Body of pancreas (tissue), 4 donors: ENCODE measurements at regions not wholly inside any gene's neighbourhood (a gene's known extent, or its start where the extent isn't known, plus 50 kb on each side); places are given as distances from the start of the nearest gene placed in this dataset.

Source experiments
- ATAC-seq: fragments of 150-250 bp; one replicate; pipeline ENCODE4 v1.9.1; 2016
- DNase-seq, 4 donors: peaks; one replicate each; pipeline ENCODE4 v3.0.0-alpha.2; 2019
- H3K27ac ChIP-seq, 4 donors: fragments of 200-600 bp; sonication (generic); 1 replicate in 3 of 4; 2 replicates in 1 of 4; pipeline versions ENCODE4 v1.5.1 to v1.6.1; 2016 to 2019; ENCODE audit warnings: mild to moderate bottlenecking in 1 of 4, mixed read lengths in 1 of 4, moderate library complexity in 1 of 4
- H3K27me3 ChIP-seq, 2 donors: fragments of 200-600 bp; sonication (generic); one replicate each; pipeline ENCODE4 v1.6.0; 2016; ENCODE audit warnings: mild to moderate bottlenecking in 1 of 2
- H3K36me3 ChIP-seq, 2 donors: fragments of 200-600 bp; sonication (generic); replicated peaks in 1 of 2; 2 replicates each; pipeline ENCODE4 v1.5.1; 2016; ENCODE audit warnings: low read depth in 2 of 2; ENCODE audit not compliant: insufficient read depth in 1 of 2
- H3K4me1 ChIP-seq: fragments of 200-600 bp; sonication (generic); one replicate; pipeline ENCODE4 v1.6.0; 2016
- H3K4me3 ChIP-seq, 2 donors: fragments of 200-600 bp; sonication (generic); 1 replicate in 1 of 2; 2 replicates in 1 of 2; pipeline ENCODE4 v1.5.1; 2016 to 2019
- H3K9me3 ChIP-seq, 3 donors: fragments of 200-600 bp; sonication (generic); 1 replicate in 2 of 3; 2 replicates in 1 of 3; pipeline ENCODE4 v1.5.1; 2016
- CTCF ChIP-seq, 7 experiments: fragments of 450-650 bp in 4 of 7; fragments of 200-600 bp in 3 of 7; sonication (generic) in 3 of 7; IDR thresholded peaks; one replicate each; pipeline ENCODE4 v1.5.1; 2016 to 2019; ENCODE audit warnings: antibody characterized with exemption in 7 of 7
- POLR2A ChIP-seq, 3 donors: fragments of 450-650 bp; IDR thresholded peaks; one replicate each; pipeline ENCODE4 v1.6.1; 2016; ENCODE audit warnings: antibody characterized with exemption in 3 of 3, mild to moderate bottlenecking in 2 of 3
- WGBS, 2 donors: methylation state at CpG; one replicate each; pipeline ENCODE4 v1.1.5; 2017; 5-methylcytosine and 5-hydroxymethylcytosine counted together
- intact Hi-C: fragments of 100-400 bp; cut with DNase I; formaldehyde crosslinking; loops from one replicate; pipeline ENCODE4 v1.15.1; 2023

- DNase-seq = no peak
- Histone ChIP-seq H3K36me3 (no peaks in the 10 kb centered on the region), H3K4me1 (no peaks in the 10 kb centered on the region), H3K4me3 (no peak overlapping the region), H3K27ac (no peak overlapping the region), H3K27me3 (no peaks in the 10 kb centered on the region), H3K9me3 (peaks cover 0 to 8% (median 0%) of the 10 kb centered on the region in 3 donors)
- ATAC-seq = no peak
- intact Hi-C loops = no loop called here
- TF ChIP-seq POLR2A (IDR thresholded peaks at IDR 0.05) (no peak), CTCF (IDR thresholded peaks at IDR 0.05) (no peak)
- WGBS, 2 donors = 70 to 75% methylated on average over 7 of the region's 7 CpGs
Observed at GRCh38 chr17:77666881-77667395, 291.6 kb upstream of the TNRC6C start.

GRCh38 chr17:77667478-77667877, 291.0 kb upstream of the TNRC6C start:
- 50 to 57% methylated on average over 1 of the region's 1 CpG for WGBS, 2 donors
- Histone ChIP-seq H3K9me3 (peaks cover 0 to 8% (median 0%) of the 10 kb centered on the region in 3 donors), H3K36me3 (no peaks in the 10 kb centered on the region), H3K27me3 (no peaks in the 10 kb centered on the region), H3K4me3 (no peak overlapping the region), H3K27ac (no peak overlapping the region), H3K4me1 (no peaks in the 10 kb centered on the region)
- no peak for DNase-seq
- ATAC-seq = no peak
- no peak for TF ChIP-seq CTCF (IDR thresholded peaks at IDR 0.05)
- TF ChIP-seq POLR2A (IDR thresholded peaks at IDR 0.05) = no peak
- intact Hi-C loops = no loop called here

- WGBS, 2 donors = 75 to 83% methylated on average over 2 of the region's 2 CpGs
- peaks cover 0 to 8% (median 0%) of the 10 kb centered on the region in 3 donors for H3K9me3 ChIP-seq
- H3K27ac ChIP-seq = no peak overlapping the region
- H3K4me3 ChIP-seq = no peak overlapping the region
- TF ChIP-seq POLR2A (IDR thresholded peaks at IDR 0.05) (no peak), CTCF (IDR thresholded peaks at IDR 0.05) (no peak)
- H3K27me3 ChIP-seq = no peaks in the 10 kb centered on the region
- no peaks in the 10 kb centered on the region for H3K36me3 ChIP-seq
- ATAC-seq (no peak), DNase-seq (no peak)
- no peaks in the 10 kb centered on the region for H3K4me1 ChIP-seq
- intact Hi-C loops = no loop called here
Observed at GRCh38 chr17:77668518-77668917, 290.0 kb upstream of the TNRC6C start.

- DNase-seq = no peak
- Histone ChIP-seq H3K36me3 (no peaks in the 10 kb centered on the region), H3K27ac (no peak overlapping the region), H3K27me3 (no peaks in the 10 kb centered on the region), H3K4me1 (no peaks in the 10 kb centered on the region), H3K4me3 (no peak overlapping the region), H3K9me3 (peaks cover 0 to 8% (median 0%) of the 10 kb centered on the region in 3 donors)
- intact Hi-C loops = no loop called here
- ATAC-seq = no peak
- 81 to 91% methylated on average over 2 of the region's 2 CpGs for WGBS, 2 donors
- TF ChIP-seq POLR2A (IDR thresholded peaks at IDR 0.05) (no peak), CTCF (IDR thresholded peaks at IDR 0.05) (no peak)
Observed at GRCh38 chr17:77670173-77670572, 288.3 kb upstream of the TNRC6C start.

- ATAC-seq = no peak
- peaks cover 0 to 6% of the 10 kb centered on the region in 2 donors for H3K27me3 ChIP-seq
- intact Hi-C loops = no loop called here
- no peaks in the 10 kb centered on the region for H3K36me3 ChIP-seq
- H3K9me3 ChIP-seq = no peaks in the 10 kb centered on the region
- H3K27ac ChIP-seq = no peak overlapping the region
- TF ChIP-seq POLR2A (IDR thresholded peaks at IDR 0.05) (no peak), CTCF (IDR thresholded peaks at IDR 0.05) (no peak)
- no peak overlapping the region for H3K4me3 ChIP-seq
- 75 to 76% methylated on average over 11 of the region's 11 CpGs for WGBS, 2 donors
- no peaks in the 10 kb centered on the region for H3K4me1 ChIP-seq
- DNase-seq = no peak
Observed at GRCh38 chr17:77674358-77674757, 284.1 kb upstream of the TNRC6C start.
